ENCODE measurements at regions not wholly inside any gene's neighbourhood (a gene's known extent, or its start where the extent isn't known, plus 50 kb on each side); places are given as distances from the start of the nearest gene placed in this dataset.
"Not testable (repeated sequence)": the region's sequence is repeated elsewhere in the genome, so short reads cannot be mapped to it uniquely, and the experiment has no call there.

GRCh38 chr14:99995700-99996356 is 69.4 kb upstream of the EVL start:
- DNase-seq (ENCODE audit: low read depth in 2 of 2): peak; percentile 67 to 68

GRCh38 chr14:99996951-99997571 is 68.2 kb upstream of the EVL start:
- no peak for DNase-seq (ENCODE audit: low read depth in 2 of 2)

GRCh38 chr14:100000398-100000797 is 64.8 kb upstream of the EVL start:
- DNase-seq (ENCODE audit: low read depth in 2 of 2): not testable (repeated sequence)

GRCh38 chr14:100004392-100004791 is 60.8 kb upstream of the EVL start:
- DNase-seq (ENCODE audit: low read depth in 2 of 2): no peak

- DNase-seq (ENCODE audit: low read depth in 2 of 2): no peak
Measured at GRCh38 chr14:100007254-100007653, 58.0 kb upstream of the EVL start.

GRCh38 chr14:100009802-100010201 is 55.4 kb upstream of the EVL start:
- DNase-seq (ENCODE audit: low read depth in 2 of 2): not testable (repeated sequence)

GRCh38 chr14:100010679-100011078 is 54.5 kb upstream of the EVL start:
- DNase-seq (ENCODE audit: low read depth in 2 of 2): no peak

- DNase-seq (ENCODE audit: low read depth in 2 of 2): no peak
Measured at GRCh38 chr14:100011628-100012325, 53.4 kb upstream of the EVL start.

- DNase-seq (ENCODE audit: low read depth in 2 of 2): no peak
Measured at GRCh38 chr14:100012478-100013327, 52.5 kb upstream of the EVL start.

GRCh38 chr14:100015251-100015655 is 50.0 kb upstream of the EVL start:
- DNase-seq (ENCODE audit: low read depth in 2 of 2): peak in 1 of 2 donors; percentile 54

All from lung microvascular endothelial cell (primary cell).